ENCODE measurements at regions not wholly inside any gene's neighbourhood (a gene's known extent, or its start where the extent isn't known, plus 50 kb on each side); places are given as distances from the start of the nearest gene placed in this dataset.

DNA sequence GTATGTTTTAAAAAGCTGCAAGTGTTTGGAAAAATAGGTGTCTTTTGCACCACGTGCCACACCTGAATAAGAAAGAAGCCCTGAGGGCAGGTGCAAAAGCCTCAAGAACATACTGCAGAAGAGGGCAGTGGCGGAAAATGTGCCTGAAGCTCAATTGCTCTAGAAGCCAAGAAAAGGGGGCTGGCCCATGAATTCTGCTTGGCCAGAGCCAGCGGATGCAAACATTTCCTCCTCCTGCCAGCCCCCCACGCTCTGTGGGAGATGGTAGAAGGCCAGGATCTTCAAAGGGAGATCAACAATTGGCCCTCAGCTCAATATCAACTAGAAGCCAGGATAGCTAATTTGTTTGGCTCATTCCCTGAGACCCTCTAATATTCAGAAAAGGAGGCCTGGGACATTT lies 80.3 kb upstream of the TMEM132D start:
- Histone ChIP-seq H2BK15ac (ENCODE audit: low read length) (no peak overlapping the region), H3K4ac (ENCODE audit: low read length) (no peak overlapping the region), H2AK5ac (ENCODE audit: low read depth, low read length) (no peak overlapping the region), H2AFZ (ENCODE audit: low read length) (no peak overlapping the region), H3K27ac (replicated peaks; ENCODE audit: low read length) (no peak overlapping the region), H3K23ac (ENCODE audit: low read depth, low read length, poor library complexity) (no peak overlapping the region), H3K4me1 (ENCODE audit: control insufficient read depth in 2 of 2, insufficient read depth in 1 of 2, low read depth in 1 of 2, low read length in 2 of 2) (no peaks in the 10 kb centered on the region), H3K36me3 (replicated peaks in 1 of 2; ENCODE audit: control insufficient read depth in 2 of 2, insufficient read depth in 2 of 2, low read length in 2 of 2) (no peaks in the 10 kb centered on the region), H3K4me2 (ENCODE audit: insufficient read depth, low read length, poor library complexity, severe bottlenecking) (no peak overlapping the region), H3K9me3 (replicated peaks in 1 of 2; ENCODE audit: control insufficient read depth in 2 of 2, insufficient read depth in 1 of 2, low read depth in 1 of 2, low read length in 2 of 2) (no peaks in the 10 kb centered on the region), H2BK12ac (ENCODE audit: low read length) (no peak overlapping the region), H4K91ac (ENCODE audit: low read depth, low read length, poor library complexity) (no peak overlapping the region), H3K18ac (ENCODE audit: low read length) (no peak overlapping the region), H2BK120ac (ENCODE audit: low read depth, low read length) (no peak overlapping the region), H2BK5ac (ENCODE audit: low read length) (no peak overlapping the region), H3K27me3 (ENCODE audit: control insufficient read depth in 3 of 3, insufficient read depth in 3 of 3, low read depth in 1 of 3, low read length in 3 of 3) (peaks cover 0 to 2% (median 0%) of the 10 kb centered on the region in 3 experiments), H3K4me3 (ENCODE audit: low read length in 2 of 2) (no peak overlapping the region), H3K9ac (ENCODE audit: low read depth, low read length, poor library complexity) (no peak overlapping the region), H4K8ac (ENCODE audit: low read depth, low read length) (no peak overlapping the region), H3K79me1 (ENCODE audit: low read depth, low read length) (no peaks in the 10 kb centered on the region), H3K14ac (ENCODE audit: low read length) (no peak overlapping the region)
- no CpG with 5 or more reads among the region's 4 CpGs for WGBS, 2 donors (ENCODE audit: extremely low coverage in 2 of 2, insufficient read length in 2 of 2, insufficient replicate concordance in 1 of 2)
- no peak for DNase-seq (ENCODE audit: low spot score)

GRCh38 chr12:129987841-129988240 lies 84.0 kb upstream of the TMEM132D start:
- H3K79me1 ChIP-seq (ENCODE audit: low read depth, low read length), result no peaks in the 10 kb centered on the region
- H3K36me3 ChIP-seq (replicated peaks in 1 of 2; ENCODE audit: control insufficient read depth in 2 of 2, insufficient read depth in 2 of 2, low read length in 2 of 2), result no peaks in the 10 kb centered on the region
- no peak overlapping the region for H2BK15ac ChIP-seq (ENCODE audit: low read length)
- no peak overlapping the region for H3K18ac ChIP-seq (ENCODE audit: low read length)
- H4K91ac ChIP-seq (ENCODE audit: low read depth, low read length, poor library complexity), result no peak overlapping the region
- peaks cover 0 to under 1% of the 10 kb centered on the region in 2 donors for H3K9me3 ChIP-seq (replicated peaks in 1 of 2; ENCODE audit: control insufficient read depth in 2 of 2, insufficient read depth in 1 of 2, low read depth in 1 of 2, low read length in 2 of 2)
- no peak overlapping the region for H3K4ac ChIP-seq (ENCODE audit: low read length)
- H3K27me3 ChIP-seq (ENCODE audit: control insufficient read depth in 3 of 3, insufficient read depth in 3 of 3, low read depth in 1 of 3, low read length in 3 of 3), result peaks cover 0 to 2% (median 0%) of the 10 kb centered on the region in 3 experiments
- no peak overlapping the region for H3K9ac ChIP-seq (ENCODE audit: low read depth, low read length, poor library complexity)
- no peak overlapping the region for H3K23ac ChIP-seq (ENCODE audit: low read depth, low read length, poor library complexity)
- no peak overlapping the region for H4K8ac ChIP-seq (ENCODE audit: low read depth, low read length)
- WGBS, 2 donors (ENCODE audit: extremely low coverage in 2 of 2, insufficient read length in 2 of 2, insufficient replicate concordance in 1 of 2), result no CpG with 5 or more reads among the region's 5 CpGs
- DNase-seq (ENCODE audit: low spot score), result no peak
- no peak overlapping the region for H2AFZ ChIP-seq (ENCODE audit: low read length)
- H2AK5ac ChIP-seq (ENCODE audit: low read depth, low read length), result no peak overlapping the region
- no peak overlapping the region for H3K4me2 ChIP-seq (ENCODE audit: insufficient read depth, low read length, poor library complexity, severe bottlenecking)
- H3K14ac ChIP-seq (ENCODE audit: low read length), result no peak overlapping the region
- H3K4me3 ChIP-seq (ENCODE audit: low read length in 2 of 2), result no peak overlapping the region
- H2BK12ac ChIP-seq (ENCODE audit: low read length), result no peak overlapping the region
- H2BK120ac ChIP-seq (ENCODE audit: low read depth, low read length), result no peak overlapping the region
- no peaks in the 10 kb centered on the region for H3K4me1 ChIP-seq (ENCODE audit: control insufficient read depth in 2 of 2, insufficient read depth in 1 of 2, low read depth in 1 of 2, low read length in 2 of 2)
- H3K27ac ChIP-seq (replicated peaks; ENCODE audit: low read length), result no peak overlapping the region
- H2BK5ac ChIP-seq (ENCODE audit: low read length), result no peak overlapping the region

DNA sequence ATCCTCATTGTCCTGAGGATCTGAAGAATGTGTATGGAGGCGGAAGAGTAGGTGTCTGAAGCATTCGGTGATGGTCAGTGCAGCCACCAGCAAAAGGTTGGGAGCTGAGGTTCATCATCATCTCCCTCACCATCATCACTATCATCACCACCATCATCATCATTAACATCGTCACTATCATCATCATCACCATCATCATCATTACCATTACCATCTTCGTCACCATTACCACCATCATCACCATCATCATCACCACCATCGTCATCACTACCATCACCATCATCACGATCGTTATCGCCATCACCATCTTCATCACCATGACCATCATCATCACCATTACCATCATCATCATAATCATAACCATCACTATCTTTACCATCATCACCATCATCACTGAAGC lies 90.8 kb upstream of the TMEM132D start:
- Histone ChIP-seq H2BK5ac (ENCODE audit: low read length) (no peak overlapping the region), H2AFZ (ENCODE audit: low read length) (no peak overlapping the region), H2BK120ac (ENCODE audit: low read depth, low read length) (no peak overlapping the region), H2BK12ac (ENCODE audit: low read length) (no peak overlapping the region), H3K14ac (ENCODE audit: low read length) (no peak overlapping the region), H3K36me3 (replicated peaks in 1 of 2; ENCODE audit: control insufficient read depth in 2 of 2, insufficient read depth in 2 of 2, low read length in 2 of 2) (no peaks in the 10 kb centered on the region), H3K4me2 (ENCODE audit: insufficient read depth, low read length, poor library complexity, severe bottlenecking) (no peak overlapping the region), H3K27me3 (ENCODE audit: control insufficient read depth in 3 of 3, insufficient read depth in 3 of 3, low read depth in 1 of 3, low read length in 3 of 3) (peaks cover 0 to 4% (median 0%) of the 10 kb centered on the region in 3 experiments), H3K23ac (ENCODE audit: low read depth, low read length, poor library complexity) (no peak overlapping the region), H3K9ac (ENCODE audit: low read depth, low read length, poor library complexity) (no peak overlapping the region), H3K4ac (ENCODE audit: low read length) (no peak overlapping the region), H3K9me3 (replicated peaks in 1 of 2; ENCODE audit: control insufficient read depth in 2 of 2, insufficient read depth in 1 of 2, low read depth in 1 of 2, low read length in 2 of 2) (peaks cover 0 to 5% of the 10 kb centered on the region in 2 donors), H3K79me1 (ENCODE audit: low read depth, low read length) (no peaks in the 10 kb centered on the region), H3K4me1 (ENCODE audit: control insufficient read depth in 2 of 2, insufficient read depth in 1 of 2, low read depth in 1 of 2, low read length in 2 of 2) (no peaks in the 10 kb centered on the region), H2BK15ac (ENCODE audit: low read length) (no peak overlapping the region), H3K4me3 (ENCODE audit: low read length in 2 of 2) (no peak overlapping the region), H3K27ac (replicated peaks; ENCODE audit: low read length) (no peak overlapping the region), H4K91ac (ENCODE audit: low read depth, low read length, poor library complexity) (no peak overlapping the region), H3K18ac (ENCODE audit: low read length) (no peak overlapping the region), H4K8ac (ENCODE audit: low read depth, low read length) (no peak overlapping the region), H2AK5ac (ENCODE audit: low read depth, low read length) (no peak overlapping the region)
- no peak for DNase-seq (ENCODE audit: low spot score)
- 100% methylated on average over 4 to 6 of the region's 8 CpGs for WGBS, 2 donors (ENCODE audit: extremely low coverage in 2 of 2, insufficient read length in 2 of 2, insufficient replicate concordance in 1 of 2)

GRCh38 chr12:129997239-129997638 lies 93.4 kb upstream of the TMEM132D start:
- Histone ChIP-seq H3K9me3 (replicated peaks in 1 of 2; ENCODE audit: control insufficient read depth in 2 of 2, insufficient read depth in 1 of 2, low read depth in 1 of 2, low read length in 2 of 2) (peaks cover 0 to 5% of the 10 kb centered on the region in 2 donors), H4K91ac (ENCODE audit: low read depth, low read length, poor library complexity) (no peak overlapping the region), H3K79me1 (ENCODE audit: low read depth, low read length) (no peaks in the 10 kb centered on the region), H3K4me2 (ENCODE audit: insufficient read depth, low read length, poor library complexity, severe bottlenecking) (no peak overlapping the region), H3K23ac (ENCODE audit: low read depth, low read length, poor library complexity) (no peak overlapping the region), H3K14ac (ENCODE audit: low read length) (no peak overlapping the region), H3K27ac (replicated peaks; ENCODE audit: low read length) (no peak overlapping the region), H3K4me3 (ENCODE audit: low read length in 2 of 2) (no peak overlapping the region), H3K4me1 (ENCODE audit: control insufficient read depth in 2 of 2, insufficient read depth in 1 of 2, low read depth in 1 of 2, low read length in 2 of 2) (no peaks in the 10 kb centered on the region), H2BK120ac (ENCODE audit: low read depth, low read length) (no peak overlapping the region), H3K4ac (ENCODE audit: low read length) (no peak overlapping the region), H2AFZ (ENCODE audit: low read length) (no peak overlapping the region), H4K8ac (ENCODE audit: low read depth, low read length) (no peak overlapping the region), H3K27me3 (ENCODE audit: control insufficient read depth in 3 of 3, insufficient read depth in 3 of 3, low read depth in 1 of 3, low read length in 3 of 3) (peaks cover 0 to 4% (median 0%) of the 10 kb centered on the region in 3 experiments), H2BK5ac (ENCODE audit: low read length) (no peak overlapping the region), H2BK12ac (ENCODE audit: low read length) (no peak overlapping the region), H2BK15ac (ENCODE audit: low read length) (no peak overlapping the region), H2AK5ac (ENCODE audit: low read depth, low read length) (no peak overlapping the region), H3K18ac (ENCODE audit: low read length) (no peak overlapping the region), H3K9ac (ENCODE audit: low read depth, low read length, poor library complexity) (no peak overlapping the region), H3K36me3 (replicated peaks in 1 of 2; ENCODE audit: control insufficient read depth in 2 of 2, insufficient read depth in 2 of 2, low read length in 2 of 2) (no peaks in the 10 kb centered on the region)
- no peak for DNase-seq (ENCODE audit: low spot score)
- no CpG with 5 or more reads among the region's 5 CpGs for WGBS, 2 donors (ENCODE audit: extremely low coverage in 2 of 2, insufficient read length in 2 of 2, insufficient replicate concordance in 1 of 2)

Data from neuronal stem cell (in vitro differentiated cells).